ENCODE measurements at regions not wholly inside any gene's neighbourhood (a gene's known extent, or its start where the extent isn't known, plus 50 kb on each side); places are given as distances from the start of the nearest gene placed in this dataset.
"Not testable (repeated sequence)": the region's sequence is repeated elsewhere in the genome, so short reads cannot be mapped to it uniquely, and the experiment has no call there.

DNA sequence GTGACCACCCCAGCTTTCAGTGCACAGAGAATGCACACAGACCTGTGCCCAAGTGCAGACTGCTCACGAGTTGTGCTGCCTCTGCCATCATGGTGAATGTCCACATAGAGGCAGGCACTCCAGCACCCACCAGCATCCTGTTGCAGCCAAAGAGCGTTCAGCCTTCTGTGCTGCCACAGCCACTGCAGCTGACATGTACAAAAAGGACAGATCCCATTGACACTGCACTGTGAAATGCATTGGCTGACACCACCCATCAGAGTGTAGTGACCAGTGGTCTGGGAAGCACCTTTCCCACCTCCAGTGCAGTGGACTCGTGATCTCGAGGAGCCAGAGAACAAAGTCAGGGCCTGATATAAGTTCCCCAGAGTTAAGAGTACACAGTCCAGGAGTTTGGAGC, 260.3 kb downstream of the RAP2B start:
- H3K4me1 Mint-ChIP-seq (ENCODE audit: low read depth, unreplicated experiment) = no peaks in the 10 kb centered on the region
- no peak for DNase-seq
- no TSS peak for BruUV-seq (replicated peaks)
- H3K27me3 Mint-ChIP-seq (ENCODE audit: unreplicated experiment) = no peaks in the 10 kb centered on the region
- TF ChIP-seq, protein P1, sequence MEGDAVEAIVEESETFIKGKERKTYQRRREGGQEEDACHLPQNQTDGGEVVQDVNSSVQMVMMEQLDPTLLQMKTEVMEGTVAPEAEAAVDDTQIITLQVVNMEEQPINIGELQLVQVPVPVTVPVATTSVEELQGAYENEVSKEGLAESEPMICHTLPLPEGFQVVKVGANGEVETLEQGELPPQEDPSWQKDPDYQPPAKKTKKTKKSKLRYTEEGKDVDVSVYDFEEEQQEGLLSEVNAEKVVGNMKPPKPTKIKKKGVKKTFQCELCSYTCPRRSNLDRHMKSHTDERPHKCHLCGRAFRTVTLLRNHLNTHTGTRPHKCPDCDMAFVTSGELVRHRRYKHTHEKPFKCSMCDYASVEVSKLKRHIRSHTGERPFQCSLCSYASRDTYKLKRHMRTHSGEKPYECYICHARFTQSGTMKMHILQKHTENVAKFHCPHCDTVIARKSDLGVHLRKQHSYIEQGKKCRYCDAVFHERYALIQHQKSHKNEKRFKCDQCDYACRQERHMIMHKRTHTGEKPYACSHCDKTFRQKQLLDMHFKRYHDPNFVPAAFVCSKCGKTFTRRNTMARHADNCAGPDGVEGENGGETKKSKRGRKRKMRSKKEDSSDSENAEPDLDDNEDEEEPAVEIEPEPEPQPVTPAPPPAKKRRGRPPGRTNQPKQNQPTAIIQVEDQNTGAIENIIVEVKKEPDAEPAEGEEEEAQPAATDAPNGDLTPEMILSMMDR (IDR thresholded peaks at IDR 0.05; ENCODE audit: unreplicated experiment) = no peak
- intact Hi-C loops (cut with micrococcal nuclease; ENCODE audit: unreplicated experiment) = no loop called here
- CTCF ChIA-PET = no interaction called here
- peaks cover 16% of the 10 kb centered on the region for H3K9me3 Mint-ChIP-seq (ENCODE audit: low read depth, unreplicated experiment)
- H3K4me3 Mint-ChIP-seq (ENCODE audit: low read depth, unreplicated experiment) = no peak overlapping the region
- no peaks in the 10 kb centered on the region for H3K36me3 Mint-ChIP-seq (ENCODE audit: insufficient read depth, unreplicated experiment)
- H3K27ac Mint-ChIP-seq (ENCODE audit: unreplicated experiment) = no peak overlapping the region

DNA sequence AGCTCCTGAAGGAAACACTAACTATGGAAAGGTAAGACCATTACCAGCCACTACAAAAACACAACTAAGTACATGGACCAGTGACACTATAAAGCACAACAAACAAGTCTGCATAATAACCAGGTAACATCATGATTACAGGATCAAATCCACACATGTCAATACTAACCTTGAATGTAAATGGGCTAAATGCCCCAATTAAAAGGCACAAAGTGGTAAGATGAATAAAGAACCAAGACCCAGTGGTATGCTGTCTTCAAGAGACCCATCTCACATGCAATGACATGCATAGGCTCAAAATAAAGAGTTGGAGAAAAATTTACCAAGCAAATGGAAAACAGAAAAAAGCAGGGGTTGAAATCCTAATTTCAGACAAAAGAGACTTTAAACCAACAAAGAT, 261.8 kb downstream of the RAP2B start:
- CTCF ChIA-PET; BruUV-seq (replicated peaks): not testable (repeated sequence)

DNA sequence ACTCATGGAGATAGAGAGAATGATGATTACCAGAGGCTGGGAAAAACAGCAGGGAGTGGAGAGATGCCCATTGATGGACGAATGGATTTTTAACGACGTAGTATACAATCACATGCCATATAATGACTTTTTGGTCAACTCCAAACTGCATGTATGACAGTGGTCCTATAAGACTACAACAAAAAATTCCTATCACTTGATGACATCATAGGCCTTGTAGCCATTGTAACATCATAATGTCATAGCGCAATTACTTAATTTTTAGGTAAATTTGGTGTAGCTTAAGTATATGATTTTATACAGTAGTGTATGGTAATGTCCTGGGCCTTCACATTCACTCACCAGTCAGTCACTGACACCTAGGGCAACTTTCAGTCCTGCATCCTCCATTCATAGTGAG, 264.3 kb downstream of the RAP2B start:
- intact Hi-C loops (cut with micrococcal nuclease; ENCODE audit: unreplicated experiment) = no loop called here
- no TSS peak for BruUV-seq (replicated peaks)
- no peak overlapping the region for H3K27ac Mint-ChIP-seq (ENCODE audit: unreplicated experiment)
- peaks cover 3% of the 10 kb centered on the region for H3K9me3 Mint-ChIP-seq (ENCODE audit: low read depth, unreplicated experiment)
- CTCF ChIA-PET = no interaction called here
- no peaks in the 10 kb centered on the region for H3K36me3 Mint-ChIP-seq (ENCODE audit: insufficient read depth, unreplicated experiment)
- no peaks in the 10 kb centered on the region for H3K27me3 Mint-ChIP-seq (ENCODE audit: unreplicated experiment)
- DNase-seq = no peak
- H3K4me3 Mint-ChIP-seq (ENCODE audit: low read depth, unreplicated experiment) = no peak overlapping the region
- no peaks in the 10 kb centered on the region for H3K4me1 Mint-ChIP-seq (ENCODE audit: low read depth, unreplicated experiment)
- TF ChIP-seq, protein P1 (IDR thresholded peaks at IDR 0.05; ENCODE audit: unreplicated experiment) = no peak

More for the DNA sequence above, 261.8 kb downstream of the RAP2B start:
- H3K36me3 Mint-ChIP-seq (ENCODE audit: insufficient read depth, unreplicated experiment); intact Hi-C loops (cut with micrococcal nuclease; ENCODE audit: unreplicated experiment); DNase-seq; H3K27me3 Mint-ChIP-seq (ENCODE audit: unreplicated experiment); H3K27ac Mint-ChIP-seq (ENCODE audit: unreplicated experiment); H3K4me1 Mint-ChIP-seq (ENCODE audit: low read depth, unreplicated experiment); H3K4me3 Mint-ChIP-seq (ENCODE audit: low read depth, unreplicated experiment): not testable (repeated sequence)
- H3K9me3 Mint-ChIP-seq (ENCODE audit: low read depth, unreplicated experiment) = peaks cover 13% of the 10 kb centered on the region

DNA sequence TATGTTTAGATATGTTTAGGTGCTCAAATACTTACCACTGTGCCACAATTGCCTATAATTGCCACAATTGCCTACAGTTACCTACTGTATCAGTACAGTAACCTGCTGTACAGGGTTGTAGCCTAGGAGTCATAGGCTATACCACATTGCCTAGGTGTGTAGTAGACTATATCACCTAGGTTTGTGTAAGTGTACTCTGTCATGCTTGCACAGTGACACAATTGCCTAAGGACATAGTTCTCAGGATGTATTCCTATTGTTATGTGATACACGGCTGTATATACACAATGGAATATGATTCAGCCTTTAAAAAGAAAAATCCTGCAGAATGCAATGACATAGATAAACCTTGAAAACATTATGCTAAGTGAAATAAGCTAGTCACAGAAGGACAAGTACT, 264.8 kb downstream of the RAP2B start:
- Mint-ChIP-seq H3K9me3 (ENCODE audit: low read depth, unreplicated experiment) (peaks cover 3% of the 10 kb centered on the region), H3K27me3 (ENCODE audit: unreplicated experiment) (no peaks in the 10 kb centered on the region), H3K4me3 (ENCODE audit: low read depth, unreplicated experiment) (no peak overlapping the region), H3K36me3 (ENCODE audit: insufficient read depth, unreplicated experiment) (no peaks in the 10 kb centered on the region), H3K4me1 (ENCODE audit: low read depth, unreplicated experiment) (no peaks in the 10 kb centered on the region), H3K27ac (ENCODE audit: unreplicated experiment) (no peak overlapping the region)
- BruUV-seq (replicated peaks) = no TSS peak
- no peak for DNase-seq
- TF ChIP-seq, protein P1 (IDR thresholded peaks at IDR 0.05; ENCODE audit: unreplicated experiment) = no peak
- intact Hi-C loops (cut with micrococcal nuclease; ENCODE audit: unreplicated experiment) = no loop called here
- CTCF ChIA-PET = no interaction called here

DNA sequence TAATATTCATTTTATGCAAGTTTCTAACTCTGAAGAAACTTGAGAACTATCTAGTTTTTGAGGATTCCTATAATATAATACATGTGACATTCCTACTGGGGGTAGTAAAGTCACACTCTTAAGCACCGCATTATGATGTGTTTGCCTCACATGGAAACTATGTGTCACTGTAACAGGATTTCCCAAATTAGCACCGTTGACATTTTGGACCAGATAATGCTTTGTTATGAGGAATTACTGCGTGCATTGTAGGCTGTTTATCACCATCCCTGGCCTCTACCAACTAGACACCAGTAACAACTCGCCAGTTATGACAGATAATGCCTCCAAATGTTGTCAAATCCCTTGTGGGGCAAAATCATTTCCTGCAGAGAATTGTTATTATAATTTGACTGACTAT, 267.8 kb downstream of the RAP2B start:
- H3K4me1 Mint-ChIP-seq (ENCODE audit: low read depth, unreplicated experiment) = no peaks in the 10 kb centered on the region
- H3K27me3 Mint-ChIP-seq (ENCODE audit: unreplicated experiment) = no peaks in the 10 kb centered on the region
- no peak overlapping the region for H3K27ac Mint-ChIP-seq (ENCODE audit: unreplicated experiment)
- H3K36me3 Mint-ChIP-seq (ENCODE audit: insufficient read depth, unreplicated experiment) = no peaks in the 10 kb centered on the region
- BruUV-seq (replicated peaks) = no TSS peak
- CTCF ChIA-PET = no interaction called here
- intact Hi-C loops (cut with micrococcal nuclease; ENCODE audit: unreplicated experiment) = no loop called here
- H3K9me3 Mint-ChIP-seq (ENCODE audit: low read depth, unreplicated experiment) = no peaks in the 10 kb centered on the region
- no peak overlapping the region for H3K4me3 Mint-ChIP-seq (ENCODE audit: low read depth, unreplicated experiment)
- no peak for DNase-seq
- TF ChIP-seq, protein P1 (IDR thresholded peaks at IDR 0.05; ENCODE audit: unreplicated experiment) = no peak
